HL-60 (cell line): ENCODE measurements at regions not wholly inside any gene's neighbourhood (a gene's known extent, or its start where the extent isn't known, plus 50 kb on each side); places are given as distances from the start of the nearest gene placed in this dataset.

Experiments
- CTCF ChIP-seq: IDR thresholded peaks from one replicate; pipeline ENCODE4 v1.5.1; 2011; ENCODE audit warnings: low read length, control low read depth, inconsistent platforms; ENCODE audit not compliant: insufficient read depth
- GABPA ChIP-seq: IDR thresholded peaks from 2 replicates; pipeline ENCODE4 v1.6.1; 2012; ENCODE audit warnings: low read depth
- POLR2AphosphoS5 ChIP-seq: IDR thresholded peaks from 2 replicates; pipeline ENCODE4 v1.6.1; 2012; ENCODE audit warnings: low read depth
- REST ChIP-seq: IDR thresholded peaks from 2 replicates; pipeline ENCODE4 v1.6.1; 2012; ENCODE audit warnings: low read depth; ENCODE audit not compliant: insufficient replicate concordance
- SPI1 ChIP-seq: IDR thresholded peaks from 2 replicates; pipeline ENCODE4 v1.6.1; 2012; ENCODE audit warnings: low read depth, mild to moderate bottlenecking, borderline replicate concordance

GRCh38 chr1:4088676-4089075, 188.6 kb upstream of the C1orf174 start:
- TF ChIP-seq CTCF (no peak), SPI1 (no peak), REST (no peak), GABPA (no peak), POLR2AphosphoS5 (no peak)
